ENCODE measurements at regions not wholly inside any gene's neighbourhood (a gene's known extent, or its start where the extent isn't known, plus 50 kb on each side); places are given as distances from the start of the nearest gene placed in this dataset.

- no peak for DNase-seq
Measured at GRCh38 chr3:155029941-155030340, 50.2 kb upstream of the MME start.

- DNase-seq, result no peak
Measured at GRCh38 chr3:155026999-155027591, 53.0 kb upstream of the MME start.

GRCh38 chr3:155024006-155024638 lies 56.0 kb upstream of the MME start:
- DNase-seq, result no peak

DNA sequence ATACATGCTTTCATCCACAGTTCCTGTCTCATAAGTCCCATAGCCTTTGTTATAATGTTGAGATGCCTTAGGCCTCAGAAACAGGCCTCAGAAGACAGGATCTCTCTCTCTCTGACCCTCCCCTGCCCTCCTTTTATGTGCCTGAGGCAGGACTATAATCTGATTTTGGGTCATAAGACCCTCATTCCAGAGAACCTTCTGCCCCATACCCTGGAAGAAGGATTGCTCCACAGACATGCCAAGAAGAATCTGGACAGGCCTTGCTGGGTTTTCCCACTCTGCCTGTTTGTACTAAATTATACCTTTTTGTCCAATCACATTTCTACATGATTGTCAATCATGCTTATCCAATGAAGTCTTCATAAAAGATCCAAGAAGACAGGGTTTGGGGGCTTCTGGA lies 57.2 kb upstream of the MME start:
- DNase-seq, result no peak

DNA sequence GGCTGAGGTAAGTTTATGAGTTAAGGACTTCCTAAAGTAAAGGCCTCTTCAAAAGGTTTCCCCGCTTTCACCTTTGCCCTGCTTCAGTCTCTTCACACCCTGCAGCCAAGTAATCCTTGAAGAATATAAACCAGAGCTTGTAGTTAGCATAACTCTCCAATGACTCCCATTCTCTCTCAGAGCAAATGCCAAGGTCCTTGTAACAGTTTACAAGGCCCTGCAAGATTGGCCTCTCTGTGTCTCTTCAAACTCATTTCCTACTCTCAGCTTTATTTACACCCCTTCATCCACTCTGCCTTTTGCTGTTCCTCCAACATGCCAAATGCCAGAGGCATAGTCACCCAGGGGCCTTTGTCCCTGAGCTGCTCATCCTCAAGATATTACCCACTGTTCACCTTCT lies 60.5 kb upstream of the MME start:
- DNase-seq, result no peak

GRCh38 chr3:155018621-155019330 lies 61.3 kb upstream of the MME start:
- no peak for DNase-seq

DNA sequence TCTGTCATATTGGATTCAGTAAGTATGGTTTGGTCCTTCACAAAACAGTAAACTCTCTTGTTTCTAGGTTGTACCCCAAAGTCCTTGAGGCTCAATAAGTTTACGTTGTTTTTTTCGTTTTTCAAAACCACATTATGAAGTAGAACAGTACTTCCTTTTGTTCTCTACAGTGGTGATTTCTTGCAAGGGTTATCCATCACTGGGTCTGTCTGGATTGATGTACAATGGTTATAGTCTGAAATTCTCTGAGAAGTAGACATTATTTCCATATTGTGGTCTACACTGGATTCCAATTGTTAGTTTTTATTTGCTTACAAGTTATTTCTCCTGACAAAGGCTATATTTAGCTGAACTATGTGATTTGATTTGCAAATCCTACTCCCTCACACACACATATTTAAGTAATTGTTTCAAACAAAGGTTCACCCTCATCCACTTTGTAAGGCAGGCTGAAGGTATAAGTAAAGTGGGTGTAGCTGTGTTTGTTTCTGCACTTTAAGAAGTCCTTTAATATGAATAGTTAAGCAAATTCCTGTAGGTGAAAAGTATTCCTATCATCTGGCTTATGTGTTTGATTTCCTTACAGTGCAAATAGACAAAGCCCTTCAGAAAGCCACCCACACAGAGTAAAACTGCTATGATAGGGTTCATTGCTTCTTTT lies 64.2 kb upstream of the MME start:
- no peak for DNase-seq

- no peak for DNase-seq
Measured at GRCh38 chr3:155014953-155015352, 65.2 kb upstream of the MME start.

DNA sequence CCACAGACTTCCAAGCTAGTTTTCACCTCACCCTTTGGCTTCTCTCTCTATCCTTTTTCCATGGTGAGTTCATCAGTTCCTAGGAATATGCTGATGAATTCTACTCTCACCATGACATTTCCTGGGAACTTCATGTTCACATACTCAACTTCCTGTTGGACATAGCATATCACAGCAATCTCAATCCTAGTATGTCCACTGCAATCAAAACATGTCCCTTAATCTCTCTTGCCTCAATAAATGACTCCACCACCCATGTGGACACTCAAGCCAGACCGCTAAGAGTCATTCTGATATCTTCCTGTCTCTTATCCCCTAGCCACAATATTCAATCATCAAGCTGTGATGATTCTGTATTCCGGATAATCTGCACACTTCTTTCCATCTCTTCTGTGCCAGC lies 66.7 kb upstream of the MME start:
- DNase-seq, result no peak

GRCh38 chr3:155012584-155012983 lies 67.5 kb upstream of the MME start:
- DNase-seq, result no peak

DNA sequence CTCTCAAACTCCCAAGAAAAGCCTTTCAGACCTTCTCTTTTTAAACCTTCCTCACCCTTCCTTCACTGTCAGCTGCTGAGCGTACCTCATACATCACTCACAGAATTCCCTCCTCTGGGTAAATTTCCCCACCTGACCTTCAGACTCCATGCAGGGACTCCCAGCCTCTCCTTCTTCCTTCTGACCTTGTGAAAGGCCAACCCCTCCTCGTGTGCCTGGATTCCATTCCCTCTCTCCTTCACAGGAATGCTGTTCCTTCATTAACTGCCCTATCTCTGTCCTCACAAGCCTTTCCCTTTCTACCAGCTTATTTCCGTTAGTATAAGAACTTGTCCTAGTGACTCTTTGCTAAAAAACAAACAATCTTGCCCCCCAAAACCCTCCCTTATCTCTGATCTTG lies 69.7 kb upstream of the MME start:
- no peak for DNase-seq

DNA sequence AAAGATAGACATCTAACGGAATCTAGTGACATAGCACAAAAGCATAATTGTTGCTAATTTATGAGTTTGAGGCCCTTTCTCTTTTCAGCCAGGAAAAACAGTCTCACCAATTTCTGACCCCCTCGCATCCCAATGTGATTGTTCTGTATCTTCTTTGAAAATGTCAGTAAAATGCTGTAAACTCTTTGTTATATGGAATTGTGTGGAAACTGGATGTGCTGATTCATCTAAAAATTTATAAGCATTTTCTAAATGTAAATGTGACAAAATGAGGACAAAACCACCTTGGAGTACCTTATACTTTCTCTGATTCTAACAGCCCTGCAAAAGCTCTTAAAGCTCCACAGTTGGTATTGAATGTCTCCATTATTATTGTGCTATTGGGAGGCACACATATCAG lies 70.9 kb upstream of the MME start:
- no peak for DNase-seq

DNA sequence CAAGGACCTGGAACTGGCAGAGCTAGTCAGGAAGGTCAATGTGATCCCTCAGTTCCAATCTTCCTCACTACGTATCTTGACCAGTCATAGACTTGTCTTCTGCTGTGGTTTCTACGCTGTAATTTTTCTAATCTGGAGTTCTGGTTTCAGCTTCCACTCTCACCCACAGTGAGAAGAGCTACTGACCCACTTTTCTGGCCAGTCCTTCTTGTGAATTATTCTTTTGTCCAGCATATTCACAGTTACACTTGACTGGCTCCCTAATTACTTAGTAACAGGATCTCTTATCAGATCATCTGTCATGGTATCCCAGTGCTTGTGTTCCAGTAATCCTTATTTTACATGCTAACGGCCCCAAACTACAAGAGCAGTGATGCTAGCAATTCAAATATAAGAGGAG lies 72.4 kb upstream of the MME start:
- DNase-seq, result no peak

DNA sequence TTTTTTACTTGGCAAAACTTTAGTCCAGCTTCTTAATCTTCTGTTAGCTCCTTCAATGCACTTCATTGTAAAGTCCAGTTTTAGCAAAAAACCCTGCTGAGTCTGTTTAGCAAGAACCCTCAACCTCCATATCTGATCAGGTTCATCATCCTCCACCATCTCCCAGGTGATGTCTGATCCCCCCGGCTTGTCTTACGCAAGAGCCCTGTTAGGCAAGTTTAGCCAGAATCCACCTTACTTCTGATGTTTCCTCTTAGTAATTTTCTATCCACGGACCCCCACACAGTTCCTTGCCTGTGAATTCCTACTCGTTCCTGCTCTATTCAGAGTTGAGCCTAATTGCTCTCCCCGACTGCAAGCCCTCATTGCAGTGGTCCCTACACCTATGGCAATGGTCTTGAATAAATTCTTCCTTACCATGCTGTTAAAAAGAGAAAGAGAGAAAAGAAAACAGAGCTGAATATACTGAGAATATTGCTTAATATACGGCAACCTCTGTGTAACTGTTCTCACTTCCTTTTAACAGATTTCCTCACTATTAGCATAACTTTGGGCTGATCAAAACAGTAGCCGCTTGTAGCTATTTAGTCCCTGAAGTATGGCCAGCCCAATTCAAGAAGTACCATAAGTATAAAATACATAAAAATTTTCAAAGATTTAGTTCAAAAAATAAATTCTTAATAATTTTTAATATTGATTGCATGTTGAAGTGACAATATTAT lies 78.7 kb upstream of the MME start:
- DNase-seq, result no peak

- no peak for DNase-seq
Measured at GRCh38 chr3:154992655-154993054, 87.5 kb upstream of the MME start.

- DNase-seq, result no peak
Measured at GRCh38 chr3:154990543-154990942, 89.6 kb upstream of the MME start.

DNA sequence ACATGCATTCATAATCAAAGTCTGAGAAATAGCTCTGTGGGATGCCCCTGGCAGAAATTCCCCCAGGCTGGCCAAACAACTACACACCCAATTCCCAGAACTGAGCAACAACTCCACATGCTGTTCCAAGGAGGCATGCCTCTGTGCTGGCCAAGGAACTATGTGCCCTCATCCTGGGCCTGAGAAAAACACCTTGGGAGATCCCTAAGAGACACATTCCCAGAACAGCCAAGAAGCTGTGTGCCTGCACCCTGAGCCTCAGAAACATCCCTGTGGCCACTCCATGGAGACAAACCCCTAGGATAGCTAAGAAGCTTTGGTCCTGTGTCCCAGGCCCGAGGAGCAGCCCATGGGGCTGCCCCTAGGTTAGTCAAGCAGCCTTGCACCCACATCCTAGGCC lies 92.3 kb upstream of the MME start:
- no peak for DNase-seq

- DNase-seq, result no peak
Measured at GRCh38 chr3:154981664-154982063, 98.5 kb upstream of the MME start.

GRCh38 chr3:154981201-154981600 lies 98.9 kb upstream of the MME start:
- no peak for DNase-seq

- no peak for DNase-seq
Measured at GRCh38 chr3:154979331-154979730, 100.8 kb upstream of the MME start.

GRCh38 chr3:154977666-154978065 lies 102.5 kb upstream of the MME start:
- DNase-seq, result no peak

DNA sequence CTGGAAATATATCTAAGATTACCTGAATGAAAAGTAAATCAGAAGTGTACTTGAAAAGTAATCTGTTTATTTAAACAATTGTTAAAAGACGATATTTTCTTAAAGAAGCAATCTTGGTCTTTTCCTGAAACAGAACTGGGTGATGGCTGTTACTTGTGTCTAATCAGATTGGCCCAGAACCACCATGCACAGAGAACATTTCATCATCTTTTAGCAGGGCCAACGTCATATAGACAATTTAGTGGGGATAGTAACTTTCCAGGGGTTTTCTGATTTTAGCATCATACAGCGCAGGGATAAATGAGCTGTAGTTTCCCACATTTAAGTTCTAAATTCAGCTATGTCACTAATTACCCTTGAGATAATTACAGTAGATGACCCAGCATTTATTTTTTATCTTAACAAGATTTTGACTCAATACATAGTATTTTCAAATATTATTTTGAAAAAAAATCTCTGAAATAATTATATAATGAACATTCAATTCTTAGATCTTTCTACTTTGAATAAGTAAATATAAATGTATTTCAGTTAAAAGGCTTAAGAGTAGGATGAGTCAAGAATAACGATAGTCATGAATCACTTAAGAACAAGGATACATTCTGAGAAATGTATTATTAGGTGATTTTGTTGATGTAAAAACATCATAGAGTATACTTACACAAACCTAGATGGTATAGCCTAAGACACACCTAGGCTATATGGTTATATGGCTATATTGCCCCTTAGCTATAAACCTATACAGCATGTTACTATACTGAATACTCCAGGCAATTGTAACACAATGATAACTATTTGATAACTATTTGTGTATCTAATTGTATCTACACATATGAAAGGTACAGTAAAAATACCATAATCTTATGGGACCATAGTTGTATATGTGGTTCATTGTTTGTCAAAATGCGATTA lies 103.8 kb upstream of the MME start:
- DNase-seq, result no peak

Measured in stimulated activated CD4-positive, alpha-beta T cell treated with anti-CD3 and anti-CD28 coated beads, Interleukin-15, amount 100 ng/mL, for 24 hours (primary cell).